ENCODE measurements at regions not wholly inside any gene's neighbourhood (a gene's known extent, or its start where the extent isn't known, plus 50 kb on each side); places are given as distances from the start of the nearest gene placed in this dataset.
A peak's percentile ranks its signal among the peaks of the same experiment; 100 is the strongest.

DNA sequence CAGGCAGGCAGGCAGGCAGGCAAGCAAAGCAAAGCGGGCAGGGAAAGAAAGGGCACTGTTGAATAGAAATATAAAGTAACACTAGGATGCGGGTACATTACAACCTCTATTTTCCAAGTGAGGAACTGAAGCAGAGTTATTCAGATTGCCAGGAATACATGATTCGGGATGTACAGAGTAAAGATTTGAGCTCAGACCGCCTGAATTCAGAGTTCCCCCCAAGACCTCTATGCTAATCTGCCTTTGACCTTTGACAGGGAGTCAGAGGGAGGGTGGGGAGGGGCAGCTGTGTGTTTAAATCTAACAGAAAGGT, 271.9 kb upstream of the SMIM31 start:
- no peaks in the 10 kb centered on the region for H3K36me3 ChIP-seq
- intact Hi-C loops (cut with DNase I; ENCODE audit: low total_unique reads) = no loop called here
- no peaks in the 10 kb centered on the region for H3K27me3 ChIP-seq
- H3K4me1 ChIP-seq = no peaks in the 10 kb centered on the region
- no peak overlapping the region for H3K27ac ChIP-seq
- no peaks in the 10 kb centered on the region for H3K9me3 ChIP-seq
- whole genome bisulfite sequencing, 5 donors = 61 to 77% (median 69%) methylated on average over 4 of the region's 4 CpGs
- TF ChIP-seq POLR2AphosphoS5 (IDR thresholded peaks at IDR 0.05) (no peak), EP300 (IDR thresholded peaks at IDR 0.05) (no peak), POLR2A (IDR thresholded peaks at IDR 0.05) (no peak)
- TF ChIP-seq, protein P1, sequence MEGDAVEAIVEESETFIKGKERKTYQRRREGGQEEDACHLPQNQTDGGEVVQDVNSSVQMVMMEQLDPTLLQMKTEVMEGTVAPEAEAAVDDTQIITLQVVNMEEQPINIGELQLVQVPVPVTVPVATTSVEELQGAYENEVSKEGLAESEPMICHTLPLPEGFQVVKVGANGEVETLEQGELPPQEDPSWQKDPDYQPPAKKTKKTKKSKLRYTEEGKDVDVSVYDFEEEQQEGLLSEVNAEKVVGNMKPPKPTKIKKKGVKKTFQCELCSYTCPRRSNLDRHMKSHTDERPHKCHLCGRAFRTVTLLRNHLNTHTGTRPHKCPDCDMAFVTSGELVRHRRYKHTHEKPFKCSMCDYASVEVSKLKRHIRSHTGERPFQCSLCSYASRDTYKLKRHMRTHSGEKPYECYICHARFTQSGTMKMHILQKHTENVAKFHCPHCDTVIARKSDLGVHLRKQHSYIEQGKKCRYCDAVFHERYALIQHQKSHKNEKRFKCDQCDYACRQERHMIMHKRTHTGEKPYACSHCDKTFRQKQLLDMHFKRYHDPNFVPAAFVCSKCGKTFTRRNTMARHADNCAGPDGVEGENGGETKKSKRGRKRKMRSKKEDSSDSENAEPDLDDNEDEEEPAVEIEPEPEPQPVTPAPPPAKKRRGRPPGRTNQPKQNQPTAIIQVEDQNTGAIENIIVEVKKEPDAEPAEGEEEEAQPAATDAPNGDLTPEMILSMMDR (IDR thresholded peaks at IDR 0.05) = no peak
- H3K4me3 ChIP-seq = no peak overlapping the region
- no peak for DNase-seq

DNA sequence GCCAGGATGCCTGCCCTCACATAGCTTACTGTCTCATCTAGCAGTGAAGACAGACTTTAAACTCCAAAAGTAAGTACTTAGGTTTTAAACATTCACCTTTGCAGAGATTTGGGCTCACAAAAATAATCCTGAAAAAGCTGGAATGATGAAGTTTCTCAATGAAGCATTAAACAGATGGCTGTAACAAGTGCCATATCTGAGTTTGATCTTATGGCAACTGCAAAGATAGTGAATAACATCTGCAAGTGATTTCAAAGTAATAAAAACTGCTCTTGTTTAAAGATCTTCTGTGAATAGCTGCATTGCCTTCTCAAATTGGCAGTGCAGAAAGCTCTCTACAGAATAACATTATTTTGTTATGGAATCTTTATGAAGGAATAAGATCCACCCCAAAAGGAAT, 271.2 kb upstream of the SMIM31 start:
- no peak for DNase-seq
- Histone ChIP-seq H3K36me3 (no peaks in the 10 kb centered on the region), H3K27ac (no peak overlapping the region), H3K9me3 (no peaks in the 10 kb centered on the region), H3K27me3 (no peaks in the 10 kb centered on the region), H3K4me3 (no peak overlapping the region), H3K4me1 (no peaks in the 10 kb centered on the region)
- intact Hi-C loops (cut with DNase I; ENCODE audit: low total_unique reads) = no loop called here
- TF ChIP-seq POLR2AphosphoS5 (IDR thresholded peaks at IDR 0.05) (no peak), EP300 (IDR thresholded peaks at IDR 0.05) (no peak), POLR2A (IDR thresholded peaks at IDR 0.05) (no peak)
- TF ChIP-seq, protein P1 (IDR thresholded peaks at IDR 0.05) = no peak

DNA sequence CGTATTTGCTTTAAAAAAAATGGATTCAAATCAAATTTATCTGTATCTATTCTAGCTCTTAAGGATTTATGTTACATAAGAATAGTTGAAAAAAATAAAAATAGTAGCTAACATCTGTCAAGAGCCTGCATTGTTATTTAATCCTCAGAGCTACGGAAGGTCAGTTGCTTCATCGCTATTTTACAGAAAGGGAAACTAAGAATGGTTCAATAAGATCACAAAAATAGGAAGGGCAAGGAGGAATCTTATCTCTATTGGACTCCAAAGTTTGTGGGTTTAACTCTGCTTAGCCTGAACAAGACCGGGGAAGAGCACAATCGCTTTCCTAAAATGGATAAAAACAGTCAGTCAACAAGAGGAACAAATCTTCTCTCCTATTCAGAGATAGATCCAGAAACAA, 270.2 kb upstream of the SMIM31 start:
- Histone ChIP-seq H3K36me3 (no peaks in the 10 kb centered on the region), H3K4me3 (no peak overlapping the region), H3K9me3 (no peaks in the 10 kb centered on the region), H3K27ac (no peak overlapping the region), H3K27me3 (no peaks in the 10 kb centered on the region), H3K4me1 (no peaks in the 10 kb centered on the region)
- intact Hi-C loops (cut with DNase I; ENCODE audit: low total_unique reads) = no loop called here
- peak in 1 of 2 donors; percentile 3 for DNase-seq
- TF ChIP-seq POLR2AphosphoS5 (IDR thresholded peaks at IDR 0.05) (no peak), EP300 (IDR thresholded peaks at IDR 0.05) (no peak), POLR2A (IDR thresholded peaks at IDR 0.05) (no peak)
- TF ChIP-seq, protein P1 (IDR thresholded peaks at IDR 0.05) = no peak
- WGBS, 5 donors = 72 to 87% (median 78%) methylated on average over 5 of the region's 5 CpGs

- H3K36me3 ChIP-seq = no peaks in the 10 kb centered on the region
- TF ChIP-seq, protein P1 (IDR thresholded peaks at IDR 0.05) = no peak
- TF ChIP-seq POLR2AphosphoS5 (IDR thresholded peaks at IDR 0.05) (no peak), EP300 (IDR thresholded peaks at IDR 0.05) (no peak), POLR2A (IDR thresholded peaks at IDR 0.05) (no peak)
- DNase-seq = peak in 1 of 2 donors; percentile 52
- H3K4me3 ChIP-seq = no peak overlapping the region
- whole genome bisulfite sequencing, 5 donors = 79 to 97% (median 83%) methylated on average over 1 of the region's 1 CpG
- H3K27ac ChIP-seq = no peak overlapping the region
- no peaks in the 10 kb centered on the region for H3K4me1 ChIP-seq
- intact Hi-C loops (cut with DNase I; ENCODE audit: low total_unique reads) = no loop called here
- H3K9me3 ChIP-seq = no peaks in the 10 kb centered on the region
- H3K27me3 ChIP-seq = no peaks in the 10 kb centered on the region
Observed at GRCh38 chr4:164484551-164484950, 269.4 kb upstream of the SMIM31 start.

- Histone ChIP-seq H3K9me3 (no peaks in the 10 kb centered on the region), H3K36me3 (no peaks in the 10 kb centered on the region), H3K4me1 (no peaks in the 10 kb centered on the region), H3K27ac (no peak overlapping the region), H3K4me3 (no peak overlapping the region), H3K27me3 (no peaks in the 10 kb centered on the region)
- no peak for TF ChIP-seq EP300 (IDR thresholded peaks at IDR 0.05)
- TF ChIP-seq POLR2AphosphoS5 (IDR thresholded peaks at IDR 0.05) = no peak
- TF ChIP-seq, protein P1 (IDR thresholded peaks at IDR 0.05) = no peak
- no peak for TF ChIP-seq POLR2A (IDR thresholded peaks at IDR 0.05)
- DNase-seq = peak in 1 of 2 donors; percentile 4
- WGBS, 5 donors = 44 to 73% (median 58%) methylated on average over 1 of the region's 1 CpG
- intact Hi-C loops (cut with DNase I; ENCODE audit: low total_unique reads) = no loop called here
Observed at GRCh38 chr4:164485136-164485535, 268.8 kb upstream of the SMIM31 start.

Data from stomach (tissue), 8 donors.